ENCODE measurements at regions not wholly inside any gene's neighbourhood (a gene's known extent, or its start where the extent isn't known, plus 50 kb on each side); places are given as distances from the start of the nearest gene placed in this dataset.

- TF ChIP-seq CTCF (IDR thresholded peaks at IDR 0.05; ENCODE audit: insufficient read depth, low read depth, low read length), result no peak
- no peak for TF ChIP-seq EZH2 (IDR thresholded peaks at IDR 0.05; ENCODE audit: insufficient read depth, low read length)
Observed at GRCh38 chrX:147635186-147635585, 276.5 kb upstream of the FMR1 start.
